HAP-1 (cell line): ENCODE measurements at regions not wholly inside any gene's neighbourhood (a gene's known extent, or its start where the extent isn't known, plus 50 kb on each side); places are given as distances from the start of the nearest gene placed in this dataset.
"Not testable (repeated sequence)": the region's sequence is repeated elsewhere in the genome, so short reads cannot be mapped to it uniquely, and the experiment has no call there.

Source experiments
- DNase-seq, 2 experiments: peaks; one replicate each; pipeline ENCODE4 v3.0.0-alpha.2; 2016 to 2020; ENCODE audit warnings: low spot score in 2 of 2
- H3K27me3 ChIP-seq: fragments of 250-450 bp; sonication (Bioruptor Pico); 2 replicates; pipeline ENCODE4 v1.5.1; 2020; ENCODE audit warnings: low read depth, mild to moderate bottlenecking, moderate library complexity
- H3K36me3 ChIP-seq: fragments of 250-450 bp; sonication (Bioruptor Pico); replicated peaks from 2 replicates; pipeline ENCODE4 v1.5.1; 2020; ENCODE audit warnings: mild to moderate bottlenecking
- H3K4me1 ChIP-seq: fragments of 250-450 bp; sonication (Bioruptor Pico); 2 replicates; pipeline ENCODE4 v1.5.1; 2020; ENCODE audit warnings: mild to moderate bottlenecking
- H3K4me3 ChIP-seq: fragments of 250-450 bp; sonication (Bioruptor Pico); 2 replicates; pipeline ENCODE4 v1.5.1; 2020; ENCODE audit warnings: mild to moderate bottlenecking, moderate library complexity
- H3K9me3 ChIP-seq: fragments of 250-450 bp; sonication (Bioruptor Pico); 2 replicates; pipeline ENCODE4 v1.5.1; 2020; ENCODE audit warnings: mild to moderate bottlenecking, moderate library complexity
- in situ Hi-C: fragments of 300-500 bp; cut with MboI; formaldehyde crosslinking; loops from 3 replicates; pipeline ENCODE4 v1.14.3; 2020; ENCODE audit warnings: low sequenced_read_pairs, inconsistent platforms, mixed read lengths

DNA sequence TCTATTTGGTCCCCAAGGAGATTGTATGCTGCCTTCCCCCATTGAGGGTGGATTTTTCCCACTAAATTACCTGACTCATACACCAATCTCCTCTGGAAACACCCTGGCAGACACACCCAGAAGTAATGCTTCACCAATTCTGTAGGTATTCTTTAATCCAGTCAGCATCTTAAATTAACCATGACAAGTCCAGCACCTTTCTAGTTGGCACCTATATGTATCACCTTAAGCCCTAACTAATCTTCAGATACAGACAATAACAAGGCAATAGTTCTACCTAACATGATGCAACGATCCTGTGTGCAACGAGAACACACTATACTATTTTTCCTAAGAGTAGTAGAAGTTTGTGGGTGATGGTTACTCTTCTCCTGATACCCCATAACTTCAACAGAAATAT is 473.3 kb upstream of the NPAP1 start:
- H3K4me3 ChIP-seq, H3K4me1 ChIP-seq, H3K9me3 ChIP-seq, H3K36me3 ChIP-seq, DNase-seq, H3K27me3 ChIP-seq, in situ Hi-C loops: not testable (repeated sequence)

DNA sequence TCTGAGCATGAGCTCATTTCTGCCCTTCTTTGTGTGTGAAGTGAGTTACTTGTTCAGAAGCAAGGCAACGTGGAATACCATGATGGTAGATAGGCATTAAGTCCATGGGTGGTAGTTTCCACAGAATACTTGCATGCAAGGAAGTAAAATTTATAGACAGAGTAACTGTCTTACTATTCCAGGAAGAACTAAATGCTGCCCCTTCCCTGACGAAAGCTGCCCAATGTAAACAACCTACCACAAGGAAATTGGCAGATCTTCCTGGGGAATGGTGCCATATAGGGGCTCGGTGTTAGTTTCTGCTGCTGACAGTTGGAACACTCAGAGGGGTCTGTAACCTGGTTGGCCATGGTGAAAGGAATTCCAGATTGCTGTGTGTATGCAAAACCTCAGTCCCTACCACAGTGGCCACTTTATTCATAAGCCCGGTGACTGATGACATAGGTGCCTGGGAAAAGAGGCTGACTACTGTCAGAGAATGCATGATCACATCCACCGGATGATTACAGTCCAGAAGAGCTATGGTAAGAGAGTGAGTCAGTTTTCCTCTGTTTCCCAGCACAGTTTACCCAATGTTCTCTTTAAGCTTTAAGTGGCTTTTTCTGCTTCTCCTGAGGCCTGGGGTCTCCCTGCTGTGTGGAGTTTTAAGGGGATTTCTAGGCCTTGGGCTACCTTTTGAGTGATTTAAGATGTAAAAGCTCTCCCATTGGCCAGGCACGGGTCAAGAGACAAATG is 463.7 kb upstream of the NPAP1 start:
- H3K36me3 ChIP-seq, H3K4me1 ChIP-seq, in situ Hi-C loops, H3K4me3 ChIP-seq, DNase-seq, H3K27me3 ChIP-seq, H3K9me3 ChIP-seq: not testable (repeated sequence)

DNA sequence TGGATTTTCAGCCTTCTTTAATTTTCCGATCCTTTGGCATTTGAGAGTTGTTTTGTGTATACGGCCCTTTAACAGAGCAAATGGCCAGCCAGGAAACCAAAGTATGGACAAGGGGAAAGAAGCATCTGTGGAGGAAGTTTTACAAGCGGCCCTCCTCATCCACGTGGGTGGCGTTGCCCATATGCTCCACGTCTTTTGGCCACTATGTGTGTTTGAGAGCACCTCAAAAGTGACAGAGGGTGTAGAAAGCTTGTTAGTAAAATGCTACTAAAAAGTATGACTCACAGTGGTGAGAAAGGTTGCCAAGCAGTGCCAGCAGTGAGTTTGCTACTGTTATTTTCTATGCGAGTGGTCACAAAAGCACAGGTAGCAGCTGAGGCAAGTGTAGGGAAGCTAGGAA is 451.8 kb upstream of the NPAP1 start:
- no peak for DNase-seq
- no peaks in the 10 kb centered on the region for H3K36me3 ChIP-seq
- H3K27me3 ChIP-seq, result no peaks in the 10 kb centered on the region
- H3K4me3 ChIP-seq, result no peak overlapping the region
- H3K4me1 ChIP-seq, result no peaks in the 10 kb centered on the region
- in situ Hi-C loops, result no loop called here
- H3K9me3 ChIP-seq, result no peaks in the 10 kb centered on the region

DNA sequence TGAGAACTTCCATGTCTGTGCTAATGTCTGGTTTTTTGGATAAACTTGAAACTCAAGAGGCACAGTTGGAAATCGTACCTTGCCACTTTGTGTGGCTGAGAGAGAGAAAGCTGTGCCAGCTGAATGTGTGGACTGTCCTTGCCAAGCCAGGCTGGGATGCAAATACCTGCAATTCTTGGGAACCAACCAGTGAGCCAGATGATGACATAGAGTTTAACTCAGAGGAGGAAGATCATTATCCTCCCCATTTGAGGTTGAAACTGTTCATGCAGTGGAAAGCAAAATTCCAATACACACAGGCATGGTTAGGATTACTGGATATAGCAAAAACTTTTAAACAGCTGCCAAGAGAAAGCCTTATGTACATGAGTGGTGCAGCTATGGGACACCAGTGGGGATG is 451.4 kb upstream of the NPAP1 start:
- no peak for DNase-seq
- H3K4me1 ChIP-seq, result no peaks in the 10 kb centered on the region
- in situ Hi-C loops, result no loop called here
- H3K9me3 ChIP-seq, result no peaks in the 10 kb centered on the region
- no peak overlapping the region for H3K4me3 ChIP-seq
- no peaks in the 10 kb centered on the region for H3K27me3 ChIP-seq
- H3K36me3 ChIP-seq, result no peaks in the 10 kb centered on the region

DNA sequence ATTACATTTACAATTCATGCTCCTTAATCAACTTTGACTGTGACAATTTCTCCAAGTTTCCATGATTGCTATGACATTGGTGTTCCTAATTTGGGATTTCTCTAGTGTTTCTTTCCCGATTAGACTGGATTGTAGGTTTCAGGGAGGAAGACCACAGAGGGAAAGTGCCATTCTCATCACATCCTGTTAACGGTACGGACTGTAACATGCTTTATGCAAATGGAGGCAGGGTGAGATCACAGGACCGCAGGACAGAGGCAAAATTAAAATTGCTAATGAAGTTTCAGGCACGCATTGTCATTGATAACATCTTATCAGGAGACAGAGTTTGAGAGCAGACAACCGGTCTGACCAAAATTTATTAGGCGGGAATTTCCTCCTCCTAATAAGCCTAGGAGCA is 446.7 kb upstream of the NPAP1 start:
- H3K4me3 ChIP-seq, in situ Hi-C loops, H3K4me1 ChIP-seq, H3K9me3 ChIP-seq, DNase-seq, H3K36me3 ChIP-seq, H3K27me3 ChIP-seq: not testable (repeated sequence)

DNA sequence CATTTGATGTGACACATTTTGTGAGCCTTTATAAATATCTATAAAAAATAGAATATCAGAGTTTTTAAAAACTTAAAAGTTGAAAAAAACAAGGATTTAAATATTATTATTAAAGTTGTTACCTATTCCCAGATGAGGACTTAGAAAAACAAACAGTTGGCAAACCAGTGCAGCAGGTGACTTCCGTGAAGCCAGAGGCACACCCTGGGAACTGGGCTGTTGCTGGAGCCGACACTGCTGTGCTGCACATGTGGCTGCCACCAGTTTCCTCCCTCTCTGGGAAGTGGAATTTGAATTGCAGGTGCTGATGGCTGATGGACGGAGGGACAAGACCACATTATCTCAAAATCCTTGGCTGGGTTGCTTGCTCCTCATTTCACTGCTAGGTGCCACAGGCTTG is 442.4 kb upstream of the NPAP1 start:
- DNase-seq, in situ Hi-C loops, H3K36me3 ChIP-seq, H3K4me1 ChIP-seq, H3K9me3 ChIP-seq, H3K4me3 ChIP-seq, H3K27me3 ChIP-seq: not testable (repeated sequence)

DNA sequence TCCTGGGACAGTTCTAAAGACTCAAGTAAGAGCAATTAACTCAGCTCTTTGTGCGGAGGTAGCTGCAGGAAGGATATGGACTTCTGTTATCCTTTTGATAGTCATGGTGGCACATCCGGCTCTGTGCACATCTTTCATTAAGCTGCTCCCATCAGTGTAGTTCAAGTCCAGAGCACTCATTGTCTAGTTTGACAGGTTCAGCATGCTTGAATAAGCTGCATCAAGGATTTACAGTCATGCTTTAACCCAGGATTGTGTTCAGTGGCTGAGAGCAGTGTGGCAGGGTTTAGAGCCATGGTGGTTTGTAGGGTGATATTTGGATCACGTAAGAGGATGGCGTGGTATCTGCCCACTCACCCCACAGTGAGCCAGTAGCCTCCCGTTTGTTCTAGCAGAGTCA is 435.0 kb upstream of the NPAP1 start:
- H3K36me3 ChIP-seq, H3K4me3 ChIP-seq, H3K9me3 ChIP-seq, in situ Hi-C loops, H3K4me1 ChIP-seq, H3K27me3 ChIP-seq, DNase-seq: not testable (repeated sequence)

DNA sequence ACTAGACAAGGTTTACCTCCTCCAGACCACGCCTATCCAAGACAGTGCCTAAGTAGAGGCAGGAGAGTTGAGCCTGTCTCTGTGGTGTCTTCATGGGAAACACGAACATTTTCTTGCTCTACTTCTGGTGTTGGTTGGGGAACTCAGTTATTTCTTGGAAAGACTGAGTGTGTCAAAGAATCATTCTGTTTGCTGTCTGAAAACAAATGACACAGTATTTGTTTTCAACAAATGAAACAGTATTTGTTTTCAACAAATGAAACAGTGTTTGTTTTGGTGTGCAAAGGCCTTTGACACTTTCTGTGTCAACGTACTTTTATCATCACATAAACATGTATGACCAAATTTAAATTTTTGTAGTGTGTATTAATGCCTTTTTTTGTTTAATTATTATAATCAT is 416.5 kb upstream of the NPAP1 start:
- H3K4me3 ChIP-seq, H3K4me1 ChIP-seq, H3K36me3 ChIP-seq, in situ Hi-C loops, H3K27me3 ChIP-seq, DNase-seq, H3K9me3 ChIP-seq: not testable (repeated sequence)

DNA sequence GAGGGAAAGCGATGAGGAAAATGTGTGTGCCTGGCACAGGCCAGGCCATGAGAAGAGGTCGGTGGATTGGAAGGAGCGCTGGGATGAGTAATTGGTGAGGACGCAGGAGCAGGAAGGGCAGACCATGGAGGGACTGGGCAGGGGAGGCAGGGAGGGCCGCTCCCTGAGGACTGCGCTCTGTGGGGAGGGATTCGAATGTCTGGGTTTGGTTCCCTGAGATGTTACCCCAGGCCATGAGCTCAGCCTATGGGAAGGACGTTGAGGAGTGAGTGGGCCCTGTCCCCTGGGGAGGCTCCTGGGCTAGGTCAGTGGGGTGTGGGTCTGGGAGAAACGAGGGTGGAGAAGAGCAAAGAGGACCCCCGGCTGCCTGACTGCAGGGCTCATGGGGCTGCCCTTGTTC is 415.2 kb upstream of the NPAP1 start:
- H3K9me3 ChIP-seq, H3K27me3 ChIP-seq, H3K4me1 ChIP-seq, H3K4me3 ChIP-seq, H3K36me3 ChIP-seq, in situ Hi-C loops, DNase-seq: not testable (repeated sequence)

DNA sequence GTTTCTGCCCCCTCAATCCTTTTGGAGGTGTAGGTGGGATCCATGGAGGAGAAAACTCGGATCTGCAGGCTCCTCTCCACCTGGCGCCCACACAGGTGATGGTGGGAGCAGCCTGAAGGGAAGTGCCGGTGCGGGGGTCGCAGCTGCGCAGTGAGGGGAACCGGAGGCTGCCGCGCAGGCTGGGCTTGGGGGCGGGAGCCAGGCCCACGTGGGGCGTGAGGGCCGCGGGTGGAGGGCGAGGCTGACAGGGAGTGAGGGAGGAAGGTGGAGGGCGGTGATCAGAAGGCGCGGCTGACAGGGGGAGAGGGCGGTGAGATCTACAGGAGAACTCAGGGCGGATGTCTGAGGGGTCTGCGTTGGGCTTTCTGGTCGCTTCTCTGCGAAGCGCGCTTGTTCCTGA is 414.7 kb upstream of the NPAP1 start:
- H3K4me3 ChIP-seq, H3K36me3 ChIP-seq, DNase-seq, in situ Hi-C loops, H3K27me3 ChIP-seq, H3K9me3 ChIP-seq, H3K4me1 ChIP-seq: not testable (repeated sequence)

DNA sequence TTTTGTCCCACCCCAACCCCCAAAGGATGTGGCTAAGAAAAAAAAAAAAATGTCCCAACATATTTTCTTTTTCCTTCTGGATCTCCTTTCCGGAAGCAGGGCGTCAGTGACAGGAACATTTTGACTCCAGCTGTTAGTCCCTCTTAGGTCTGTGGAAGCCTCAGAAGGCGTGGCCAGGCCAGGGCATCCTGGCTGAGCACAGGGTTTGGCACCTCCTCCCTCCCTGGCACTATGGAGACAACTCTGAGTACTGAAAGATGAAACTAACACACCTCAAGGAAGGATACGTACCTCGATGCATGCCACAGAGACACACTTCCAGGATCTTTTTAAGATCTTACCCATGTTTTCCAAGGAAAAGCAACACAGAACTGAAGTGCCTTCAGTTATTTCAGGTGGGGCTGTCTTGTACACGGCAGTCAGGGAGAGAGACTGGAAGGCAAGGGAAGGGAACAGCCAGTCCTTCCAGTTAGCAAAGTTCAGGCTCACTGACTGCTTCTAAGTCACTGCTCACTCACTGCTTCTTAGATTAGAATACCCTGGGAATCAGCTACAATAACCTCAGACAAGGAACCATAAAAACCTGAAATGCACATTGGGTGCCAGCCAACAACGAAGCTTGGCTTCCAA is 406.9 kb upstream of the NPAP1 start:
- H3K4me3 ChIP-seq, H3K27me3 ChIP-seq, DNase-seq, H3K36me3 ChIP-seq, H3K9me3 ChIP-seq, in situ Hi-C loops, H3K4me1 ChIP-seq: not testable (repeated sequence)

DNA sequence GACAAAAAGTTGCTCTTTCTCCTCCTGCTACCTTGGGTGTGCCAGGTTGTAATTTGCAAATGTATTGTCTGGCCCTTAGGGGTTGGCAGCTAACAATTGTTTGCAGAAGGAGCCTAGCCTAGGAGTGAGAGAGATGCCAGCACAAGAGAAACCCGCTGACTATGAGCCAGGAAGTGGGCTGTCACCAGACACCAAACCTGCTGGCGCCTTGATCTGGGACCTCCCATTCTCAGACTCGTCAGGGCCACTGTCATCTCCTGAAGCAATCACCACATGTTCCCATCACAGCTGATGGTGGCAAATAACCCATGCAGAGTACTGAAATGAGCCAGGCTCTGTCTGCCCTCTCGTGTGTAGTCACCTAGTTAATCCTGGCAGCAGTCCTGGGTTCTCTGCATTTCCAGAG is 406.4 kb upstream of the NPAP1 start:
- Histone ChIP-seq H3K36me3 (no peaks in the 10 kb centered on the region), H3K4me1 (no peaks in the 10 kb centered on the region), H3K27me3 (no peaks in the 10 kb centered on the region), H3K4me3 (no peak overlapping the region), H3K9me3 (no peaks in the 10 kb centered on the region)
- in situ Hi-C loops, result no loop called here
- no peak for DNase-seq

DNA sequence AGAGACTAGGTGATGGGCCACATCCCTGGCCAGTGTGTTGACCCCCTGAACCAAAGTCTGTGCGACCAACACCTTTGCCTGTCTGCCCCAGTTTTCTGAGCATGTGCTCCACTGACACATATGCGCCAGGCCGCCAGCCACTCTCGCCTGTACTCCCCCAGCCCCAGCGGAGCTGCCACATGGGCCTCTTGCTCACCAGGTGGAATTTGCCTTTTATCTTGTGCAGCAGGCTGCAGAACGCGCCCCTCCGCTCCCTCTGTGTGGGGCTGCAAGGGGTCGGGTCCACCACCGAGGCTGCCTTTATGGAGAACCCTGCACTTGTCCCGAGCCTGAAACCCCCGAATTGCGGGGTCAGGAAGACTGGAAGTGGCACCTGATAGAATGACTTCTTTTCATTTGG is 405.7 kb upstream of the NPAP1 start:
- no peaks in the 10 kb centered on the region for H3K4me1 ChIP-seq
- in situ Hi-C loops, result no loop called here
- no peaks in the 10 kb centered on the region for H3K27me3 ChIP-seq
- H3K9me3 ChIP-seq, result no peaks in the 10 kb centered on the region
- no peak for DNase-seq
- no peaks in the 10 kb centered on the region for H3K36me3 ChIP-seq
- no peak overlapping the region for H3K4me3 ChIP-seq

DNA sequence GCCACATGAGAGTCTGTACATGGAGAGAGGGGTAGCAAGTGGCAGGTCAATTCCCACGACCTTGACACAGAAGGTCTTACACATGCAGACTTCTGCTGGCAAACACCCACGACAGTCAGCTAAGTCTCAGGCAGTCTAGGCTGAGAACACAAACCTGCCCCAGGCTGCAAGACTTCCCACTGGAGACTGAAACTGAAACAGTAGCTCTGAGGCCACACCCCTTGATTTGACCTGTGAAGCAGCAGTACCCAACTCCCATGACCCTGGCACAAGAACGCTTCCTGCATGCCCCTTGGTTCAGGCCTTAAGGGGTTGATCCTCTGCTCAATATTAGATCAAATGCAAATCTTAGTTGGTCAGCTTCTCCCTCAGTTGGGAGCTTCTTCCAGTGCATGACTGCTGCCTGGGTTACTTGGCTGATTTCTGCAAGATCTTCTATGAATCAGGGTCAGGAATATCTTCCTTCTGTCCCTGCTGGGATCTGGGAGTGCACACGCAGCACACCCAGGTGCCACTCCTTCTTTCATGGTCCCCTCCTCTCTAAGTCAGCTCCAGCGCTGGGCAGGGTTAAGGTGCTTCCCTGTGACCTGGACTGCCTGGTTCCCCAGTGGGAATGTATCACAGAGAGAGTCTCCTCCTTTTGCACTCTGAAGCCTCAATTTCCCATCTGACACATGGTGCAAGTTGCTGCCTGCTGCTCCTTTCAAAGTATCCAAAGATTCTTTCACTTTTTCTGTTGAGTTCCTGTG is 403.9 kb upstream of the NPAP1 start:
- DNase-seq, H3K36me3 ChIP-seq, H3K4me3 ChIP-seq, H3K27me3 ChIP-seq, H3K9me3 ChIP-seq, in situ Hi-C loops, H3K4me1 ChIP-seq: not testable (repeated sequence)
